ENCODE measurements at regions not wholly inside any gene's neighbourhood (a gene's known extent, or its start where the extent isn't known, plus 50 kb on each side); places are given as distances from the start of the nearest gene placed in this dataset.
"Not testable (repeated sequence)": the region's sequence is repeated elsewhere in the genome, so short reads cannot be mapped to it uniquely, and the experiment has no call there.

DNA sequence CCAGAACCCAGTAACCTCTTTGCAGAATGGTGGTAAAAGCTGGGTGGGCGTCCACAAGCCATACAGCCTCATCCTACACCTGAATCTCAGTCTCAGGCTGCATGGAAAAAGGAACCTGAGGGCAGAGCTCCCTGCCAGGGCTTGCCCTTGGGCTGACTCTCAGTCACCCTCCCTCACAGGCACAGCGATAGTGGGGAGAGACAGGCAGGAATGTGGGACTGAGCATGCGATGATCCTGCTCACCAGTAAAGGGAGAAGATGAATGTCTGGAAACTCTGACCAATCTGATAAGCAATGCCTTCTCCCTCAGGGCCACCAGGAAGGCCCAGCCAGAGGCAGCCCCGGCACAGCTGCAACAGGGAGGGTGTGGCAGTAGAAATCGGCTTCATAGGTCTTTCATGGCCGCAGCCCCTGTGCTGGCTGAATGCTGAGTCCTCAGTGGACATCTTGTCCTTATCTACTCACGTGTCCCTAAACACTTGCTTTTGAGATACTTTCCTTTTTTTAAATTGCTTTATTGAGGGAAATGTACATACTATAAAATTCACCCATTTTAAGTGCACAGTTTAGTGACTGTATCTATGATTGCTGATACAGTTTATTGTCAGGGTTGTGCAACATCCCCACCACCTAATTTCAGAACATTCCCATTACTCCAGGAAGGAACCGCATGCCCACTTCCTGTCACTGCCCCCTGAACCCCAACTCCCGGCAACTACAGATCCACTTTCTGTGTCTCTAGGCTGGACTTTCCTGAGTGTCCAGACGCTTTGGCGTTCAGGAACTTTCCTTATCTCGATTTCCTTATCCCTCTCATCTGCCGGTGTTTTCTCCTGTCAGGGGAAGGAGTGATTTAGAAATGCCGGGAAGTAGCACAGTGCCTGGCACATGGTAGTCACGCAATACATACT lies 258.1 kb downstream of the PCNX1 start:
- DNase-seq: no peak

DNA sequence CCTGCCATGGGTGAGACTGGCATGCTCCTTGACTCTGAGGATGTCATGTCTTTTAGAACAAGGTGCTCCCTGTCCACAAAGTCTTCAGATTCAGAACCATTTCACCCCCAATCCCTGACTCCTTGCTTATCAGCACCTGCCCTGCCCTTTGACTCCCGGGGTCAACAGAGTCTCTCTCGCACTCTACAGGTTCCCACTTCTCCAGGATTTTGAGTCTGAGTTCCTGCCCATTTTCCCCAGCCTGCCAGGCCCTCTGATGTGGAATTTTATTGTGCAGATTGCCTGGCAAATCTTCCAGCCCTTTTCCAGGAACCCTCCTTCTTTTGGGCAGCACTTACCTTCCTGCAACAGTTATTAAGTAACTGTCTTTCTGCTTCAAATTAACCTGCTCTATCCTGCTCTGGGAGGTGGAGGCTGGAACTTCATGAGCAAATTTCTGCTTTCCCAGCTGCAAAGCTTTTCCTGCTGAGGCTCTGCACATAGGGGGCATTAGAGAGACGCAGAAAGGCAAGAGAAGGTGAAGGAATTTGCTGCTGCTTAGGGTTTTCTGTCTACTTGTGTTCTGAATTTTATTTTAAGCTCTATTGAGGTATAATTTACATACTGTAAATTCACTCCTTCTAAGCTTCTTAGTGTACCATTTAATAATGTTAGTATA lies 259.1 kb downstream of the PCNX1 start:
- DNase-seq: peak; percentile 84 to 87

DNA sequence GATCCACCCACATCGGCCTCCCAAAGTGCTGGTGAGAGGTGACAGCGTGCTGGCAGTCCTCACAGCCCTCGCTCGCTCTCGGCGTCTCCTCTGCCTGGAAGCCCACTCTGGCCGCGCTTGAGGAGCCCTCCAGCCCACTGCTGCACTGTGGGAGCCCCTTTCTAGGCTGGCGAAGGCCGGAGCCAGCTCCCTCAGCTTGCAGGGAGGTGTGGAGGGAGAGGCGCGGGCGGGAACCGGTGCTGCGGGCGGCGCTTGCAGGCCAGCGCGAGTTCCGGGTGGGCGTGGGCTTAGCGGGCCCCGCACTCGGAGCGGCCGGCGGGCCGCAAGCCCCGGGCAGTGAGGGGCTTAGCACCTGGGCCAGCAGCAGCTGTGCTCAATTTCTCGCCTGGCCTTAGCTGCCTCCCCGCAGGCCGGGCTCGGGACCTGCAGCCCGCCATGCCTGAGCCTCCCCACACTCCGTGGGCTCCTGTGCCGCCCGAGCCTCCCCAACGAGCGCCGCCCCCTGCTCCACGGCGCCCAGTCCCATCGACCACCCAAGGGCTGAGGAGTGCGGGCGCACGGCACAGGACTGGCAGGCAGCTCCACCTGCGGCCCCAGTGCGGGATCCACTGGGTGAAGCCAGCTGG lies 260.2 kb downstream of the PCNX1 start:
- not testable (repeated sequence) for DNase-seq

DNA sequence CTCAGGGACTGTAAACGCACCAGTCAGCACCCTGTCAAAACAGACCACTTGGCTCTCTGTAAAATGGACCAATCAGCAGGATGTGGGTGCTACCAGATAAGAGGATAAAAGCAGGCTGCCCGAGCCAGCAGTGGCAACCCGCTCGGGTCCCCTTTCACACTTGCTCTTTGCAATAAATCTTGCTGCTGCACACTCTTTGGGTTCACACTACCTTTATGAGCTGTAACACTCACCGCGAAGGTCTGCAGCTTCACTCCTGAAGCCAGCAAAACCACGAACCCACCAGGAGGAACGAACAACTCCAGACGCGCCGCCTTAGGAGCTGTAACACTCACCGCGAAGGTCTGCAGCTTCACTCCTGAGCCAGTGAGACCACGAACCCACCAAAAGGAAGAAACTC lies 260.9 kb downstream of the PCNX1 start:
- DNase-seq: not testable (repeated sequence)

DNA sequence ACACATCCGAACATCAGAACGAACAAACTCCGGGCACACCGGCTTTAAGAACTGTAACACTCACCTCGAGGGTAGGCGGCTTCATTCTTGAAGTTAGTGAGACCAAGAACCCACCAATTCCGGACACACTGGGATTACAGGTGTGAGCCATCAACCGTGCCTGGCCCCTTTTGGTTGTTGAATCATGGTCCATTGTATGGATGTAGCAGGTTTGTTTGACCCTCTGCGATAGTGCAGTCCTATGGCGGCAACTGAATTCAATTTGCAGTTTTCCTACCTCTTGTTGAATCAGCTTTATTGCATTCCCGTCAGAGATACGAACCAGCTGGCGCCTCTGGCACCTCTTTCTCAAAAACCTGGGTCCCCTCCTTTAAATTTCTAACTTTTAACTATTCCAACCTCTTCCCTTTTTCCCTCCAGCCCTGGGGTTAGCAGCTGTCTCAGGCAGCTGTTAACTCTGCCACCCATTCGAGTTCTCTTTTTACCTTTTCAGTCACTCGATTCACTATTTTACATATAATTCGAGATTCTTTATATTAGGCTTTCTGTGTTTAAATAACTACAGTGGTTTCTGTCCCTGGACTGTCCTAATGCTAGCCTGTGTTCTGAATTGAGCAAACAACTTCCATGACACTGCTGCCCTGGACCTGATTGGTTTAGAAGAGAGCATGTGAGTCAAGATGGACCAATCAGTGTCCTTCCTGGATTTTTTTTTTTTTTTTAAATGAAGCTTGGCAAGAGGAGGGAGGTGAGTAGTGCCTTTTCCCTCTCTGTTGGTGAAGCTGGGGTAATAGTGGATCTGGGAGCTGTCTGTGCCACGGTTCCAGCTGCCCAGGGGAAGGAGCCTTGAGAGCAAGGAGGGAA lies 261.5 kb downstream of the PCNX1 start:
- peak; percentile 27 to 28 for DNase-seq

DNA sequence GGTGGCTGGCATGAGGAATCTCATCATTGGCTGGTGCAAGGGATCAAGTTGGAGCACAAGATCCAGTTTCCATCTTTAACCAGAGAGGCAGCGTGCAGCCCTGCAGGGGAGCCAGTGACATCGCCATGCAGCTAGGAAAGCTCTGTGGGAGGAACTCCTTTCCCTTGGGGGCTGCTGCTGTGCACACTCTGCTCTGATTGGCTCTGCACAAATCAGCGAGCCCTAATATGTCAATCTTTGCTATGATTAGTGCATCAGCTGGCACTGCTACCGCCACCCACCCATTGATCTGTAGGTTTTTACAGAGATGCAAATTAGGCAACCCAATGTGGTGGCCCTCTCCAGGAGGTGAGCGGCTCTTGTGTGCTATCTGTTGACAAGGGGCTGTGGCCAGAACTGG lies 262.6 kb downstream of the PCNX1 start:
- no peak for DNase-seq

DNA sequence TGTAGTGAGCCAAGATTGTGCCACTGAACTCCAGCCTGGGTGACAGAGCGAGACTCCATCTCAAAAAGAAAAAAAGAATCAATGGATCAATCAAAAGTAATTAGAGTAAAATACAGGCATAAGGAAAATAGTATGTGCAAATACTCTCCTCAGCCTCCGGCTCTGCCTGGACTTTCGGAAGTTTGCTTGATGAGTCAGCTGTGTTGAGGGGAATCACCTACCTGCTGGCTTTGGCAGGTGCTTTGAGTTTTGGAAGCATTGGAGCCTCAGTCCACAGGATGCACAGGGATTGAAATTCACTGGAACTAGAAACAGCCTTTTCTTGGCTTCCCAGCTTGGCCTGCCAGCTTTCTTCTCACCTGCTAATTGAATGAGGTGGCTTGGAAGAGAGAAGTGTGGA lies 268.2 kb downstream of the PCNX1 start:
- DNase-seq: no peak

DNA sequence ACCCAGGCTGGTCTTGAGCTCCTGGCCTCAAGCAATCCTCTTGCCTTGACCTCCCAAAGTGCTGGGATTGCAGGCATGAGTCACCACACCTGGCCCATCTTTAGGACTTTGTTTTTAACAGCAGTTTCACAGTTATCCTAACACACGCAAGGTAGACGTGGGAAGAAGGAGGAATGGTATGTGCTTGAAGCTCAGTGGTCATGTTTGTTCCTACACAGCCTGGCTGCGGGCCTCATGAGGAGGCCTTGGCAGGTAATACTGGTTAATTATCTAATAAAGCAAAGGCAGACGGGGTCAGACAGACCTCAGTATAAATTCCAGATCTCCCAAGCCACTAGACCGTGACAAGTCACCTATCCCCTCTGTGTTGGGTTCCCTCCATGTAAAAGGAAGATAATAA lies 271.8 kb downstream of the PCNX1 start:
- DNase-seq: no peak

DNA sequence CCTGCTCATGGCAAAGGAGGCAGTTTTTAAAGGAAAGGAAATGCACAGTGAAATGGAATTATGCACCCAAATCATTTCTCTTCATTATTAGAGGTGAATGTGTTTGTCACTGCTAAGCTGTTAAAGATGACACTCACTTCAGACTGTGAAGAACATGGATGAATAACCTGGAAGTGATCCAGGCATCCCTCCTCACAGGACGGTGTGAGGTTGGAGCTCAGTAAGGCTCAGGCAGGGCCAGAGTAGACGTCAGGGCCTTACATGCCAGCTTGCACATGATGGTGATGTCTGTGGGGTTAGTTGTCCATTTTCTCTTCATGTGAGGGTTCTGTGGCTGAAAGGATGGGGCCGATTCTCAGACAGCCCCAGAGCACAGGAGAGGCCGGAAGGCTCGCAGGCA lies 273.1 kb downstream of the PCNX1 start:
- DNase-seq: no peak

DNA sequence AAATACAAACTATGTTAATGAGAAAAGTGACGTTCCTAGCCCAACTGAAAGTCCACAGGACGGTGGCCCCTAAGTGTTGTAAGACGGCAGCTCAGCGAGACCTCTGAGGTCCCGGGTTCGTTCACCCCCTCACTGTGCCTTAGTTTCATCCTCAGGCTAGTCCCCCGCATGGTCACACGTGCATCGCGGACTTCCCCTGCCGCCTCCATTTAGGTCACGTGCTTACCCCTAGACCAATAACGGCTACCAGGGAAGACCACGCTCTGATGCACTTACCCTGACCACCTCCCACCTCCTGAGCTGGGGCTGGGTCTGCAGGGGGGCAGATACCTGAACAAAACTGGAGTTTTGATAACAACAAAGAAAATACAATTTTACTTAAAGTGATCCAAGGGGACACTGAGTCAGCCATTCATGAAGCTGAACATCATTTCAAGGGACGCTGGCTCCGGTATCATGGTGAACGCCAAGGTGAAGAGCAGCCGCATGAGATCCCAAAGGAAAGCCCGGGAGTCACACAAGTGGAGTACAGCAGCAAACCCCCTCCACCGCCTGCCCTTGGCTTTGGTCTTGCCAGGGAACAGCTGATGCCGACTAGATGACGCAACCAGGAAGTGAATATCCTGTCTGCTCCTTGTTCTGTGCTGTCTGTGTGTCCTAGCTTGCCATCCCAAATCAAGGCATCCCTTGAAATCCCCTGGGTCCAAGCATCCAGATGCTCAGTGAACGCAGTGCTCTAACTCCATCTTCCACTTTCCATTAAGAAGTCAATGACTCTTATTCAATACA lies 274.1 kb downstream of the PCNX1 start:
- DNase-seq: no peak

DNA sequence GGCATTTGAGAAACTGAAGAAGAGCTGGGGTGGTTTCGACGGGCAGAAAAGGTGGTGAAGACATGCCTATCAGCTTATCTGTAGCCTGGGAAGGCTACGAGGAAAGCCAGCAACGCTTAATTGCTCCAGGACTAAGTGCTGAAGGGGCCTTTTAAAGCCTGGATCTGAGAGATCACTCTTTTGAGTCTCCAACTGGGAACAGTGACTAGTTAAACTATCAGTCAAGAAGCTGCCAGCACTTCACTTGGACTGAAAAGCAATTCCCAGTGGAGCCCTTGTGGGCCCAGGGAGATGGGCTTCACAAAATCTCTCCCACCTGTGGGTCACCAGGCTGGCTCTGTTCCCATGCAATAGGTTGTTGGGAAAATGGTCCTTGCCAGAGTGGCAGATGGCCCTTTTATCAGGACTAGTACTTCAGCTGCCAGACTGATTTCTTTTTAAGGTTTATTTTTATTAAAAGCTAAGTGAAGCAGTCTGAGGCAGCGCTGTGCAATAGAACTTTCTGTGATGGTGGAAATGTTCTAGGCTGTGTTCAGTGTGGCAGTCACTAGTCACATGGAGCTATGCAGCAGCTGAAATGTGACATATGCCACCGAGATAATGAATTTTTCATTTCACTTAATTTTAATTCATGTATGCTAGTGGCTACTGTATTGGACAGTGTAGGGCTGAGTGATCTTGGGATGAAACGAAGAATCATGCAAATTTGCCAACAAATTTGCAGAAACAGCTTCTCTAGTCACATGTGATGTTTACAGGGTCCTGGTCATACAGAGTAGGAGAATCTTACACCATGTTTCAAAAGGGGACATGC lies 276.8 kb downstream of the PCNX1 start:
- no peak for DNase-seq

DNA sequence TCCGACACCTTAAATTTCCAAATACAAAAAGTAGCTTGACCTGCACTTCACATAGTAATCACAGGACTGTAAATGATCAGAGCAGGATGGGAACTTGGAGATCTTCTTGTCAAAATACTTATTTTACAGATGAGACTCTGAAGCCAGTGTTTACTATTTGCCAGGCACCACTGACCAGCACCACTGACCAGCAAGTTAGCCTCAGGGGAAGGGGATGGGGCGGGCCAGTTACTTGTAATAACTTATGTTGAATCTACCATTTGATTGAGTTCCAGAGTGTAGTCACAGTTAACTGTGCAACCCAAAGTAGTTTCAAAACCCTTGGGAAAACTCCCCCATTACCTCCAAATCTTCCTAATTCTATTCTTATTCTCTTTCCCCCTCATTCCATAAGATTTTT lies 278.4 kb downstream of the PCNX1 start:
- DNase-seq: no peak

DNA sequence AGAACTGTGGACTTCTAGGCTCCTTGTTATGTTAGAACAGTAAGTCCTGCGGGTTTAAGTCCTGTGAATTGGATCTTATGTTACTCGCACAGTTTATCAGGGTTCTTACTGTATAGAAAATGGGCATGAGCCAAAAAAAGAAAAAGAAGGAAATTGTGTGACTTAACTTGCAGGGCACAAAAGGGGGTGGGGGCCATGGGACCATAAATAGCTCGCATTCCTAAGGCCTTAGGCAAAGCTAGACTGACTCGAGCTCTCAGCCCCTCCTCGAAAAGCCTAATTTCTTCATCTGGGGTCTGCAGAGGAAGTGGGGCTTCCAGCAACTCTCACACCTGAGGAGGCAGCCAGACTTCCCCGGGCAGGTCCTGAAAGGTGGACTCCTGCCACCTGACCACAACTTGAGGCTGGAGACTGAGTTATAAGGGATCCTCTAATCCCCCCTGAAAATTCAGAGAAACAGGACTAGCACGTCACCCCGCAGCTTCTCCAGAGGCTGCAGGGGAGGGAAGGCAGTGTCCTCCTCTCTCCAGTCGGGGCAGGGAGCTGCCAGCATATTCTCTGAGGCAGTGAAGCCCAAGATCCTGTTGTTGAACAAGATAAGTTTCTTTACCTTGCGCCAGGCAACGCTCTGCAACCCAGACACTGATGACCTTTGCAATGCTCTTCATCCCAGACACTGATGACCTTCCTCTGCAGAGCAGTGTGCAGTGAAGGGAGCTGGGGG lies 280.5 kb downstream of the PCNX1 start:
- DNase-seq: no peak

DNA sequence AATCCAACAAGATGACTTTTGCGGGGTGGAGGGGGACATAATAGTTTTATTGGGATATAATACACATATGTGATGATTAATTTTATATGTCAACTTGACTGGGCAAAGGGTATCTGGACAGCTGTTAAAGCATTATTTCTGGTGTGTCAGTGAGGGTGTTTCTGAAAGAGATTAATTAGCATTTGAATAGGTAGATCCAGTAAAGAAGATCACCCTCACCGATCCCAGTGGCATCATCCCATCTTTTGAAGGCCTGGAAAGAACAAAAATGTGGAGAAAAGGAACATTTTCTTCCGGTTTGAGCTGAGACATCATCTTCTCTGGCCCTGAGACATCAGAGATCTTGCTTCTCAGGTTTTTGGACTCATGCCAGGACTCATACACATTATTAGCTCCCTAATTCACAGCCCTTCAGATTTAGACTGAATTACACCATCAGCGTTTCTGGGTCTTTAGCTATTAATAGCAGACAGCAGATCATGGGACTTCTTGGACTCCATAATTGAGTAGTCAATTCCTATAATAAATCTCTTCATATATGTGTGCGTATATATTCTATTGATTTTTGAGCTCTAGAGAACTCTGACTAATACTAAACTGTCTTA lies 283.6 kb downstream of the PCNX1 start:
- DNase-seq: no peak

DNA sequence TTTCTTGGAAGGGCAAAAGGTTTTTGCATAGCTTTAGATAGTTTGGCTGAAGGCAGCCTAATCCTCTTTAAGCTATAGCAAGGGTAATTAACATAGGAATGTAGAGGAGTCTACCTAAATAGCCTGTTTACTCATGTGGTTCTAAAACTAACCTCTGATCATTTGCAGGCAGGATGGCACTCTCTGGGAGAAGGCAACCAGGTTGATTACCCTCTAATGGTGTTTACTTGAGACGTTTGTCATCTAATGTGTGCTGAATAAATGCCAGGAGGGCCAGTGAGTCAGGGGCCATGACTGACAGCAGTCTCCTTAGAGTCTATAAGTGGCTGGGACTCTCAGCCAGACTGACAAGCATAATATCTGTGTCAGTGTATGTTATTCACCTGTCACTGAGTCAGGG lies 286.4 kb downstream of the PCNX1 start:
- no peak for DNase-seq

DNA sequence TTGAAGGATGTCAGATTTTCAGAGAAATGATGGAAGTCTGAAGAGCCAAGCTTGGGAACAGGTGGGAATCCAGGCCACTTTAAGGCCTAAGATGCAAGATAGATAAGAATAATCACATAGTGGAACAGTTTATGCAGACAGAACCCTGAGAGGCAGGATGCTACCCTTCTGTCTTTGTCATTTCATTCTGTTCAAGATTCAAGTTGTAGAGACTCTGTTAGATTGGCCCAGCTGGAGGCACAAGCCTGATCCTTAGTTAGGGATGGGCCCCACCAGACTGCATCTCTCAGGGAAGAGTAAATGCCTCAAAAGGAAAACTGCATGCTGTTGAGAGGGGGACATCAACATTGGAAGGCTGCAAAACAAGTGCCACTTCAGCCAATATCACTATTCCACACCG lies 287.0 kb downstream of the PCNX1 start:
- no peak for DNase-seq

DNA sequence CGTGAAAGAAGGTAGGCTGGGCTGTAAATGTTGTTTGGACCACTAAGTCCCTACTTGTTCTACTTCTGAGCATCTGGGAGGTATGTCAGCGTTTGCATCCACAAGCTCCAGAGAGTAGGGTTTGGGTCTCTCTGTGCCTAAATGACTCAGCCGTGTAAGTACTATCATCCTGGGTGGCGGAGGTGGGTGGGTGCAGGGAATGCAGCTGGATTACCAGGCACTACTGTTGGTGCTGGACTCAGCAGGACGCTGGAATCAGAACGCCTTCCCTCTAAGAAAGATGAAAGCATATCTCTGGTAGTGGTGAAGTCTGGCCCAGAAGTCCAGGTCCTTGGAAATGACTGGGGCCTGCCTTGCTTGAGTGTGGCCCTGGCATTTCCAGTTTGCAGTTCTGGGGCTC lies 289.7 kb downstream of the PCNX1 start:
- DNase-seq: no peak

DNA sequence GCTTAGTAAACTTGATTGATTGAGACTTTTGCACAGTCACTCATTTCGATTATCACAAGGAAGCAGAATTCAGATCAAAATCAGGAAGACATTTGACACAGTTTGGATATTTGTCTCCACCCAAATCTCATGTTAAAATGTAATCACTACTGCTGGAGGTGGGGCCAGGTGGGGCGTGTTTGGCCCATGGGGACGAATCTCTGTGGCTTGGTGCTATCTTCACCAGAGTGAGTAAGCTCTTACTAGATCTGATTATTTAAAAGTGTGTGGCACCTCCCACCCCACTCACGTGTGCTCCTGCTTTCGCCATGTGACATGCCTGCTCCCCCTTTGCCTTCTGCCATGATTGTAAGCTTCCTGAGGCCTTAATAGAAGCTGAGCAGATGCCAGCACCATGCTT lies 291.4 kb downstream of the PCNX1 start:
- DNase-seq: no peak

DNA sequence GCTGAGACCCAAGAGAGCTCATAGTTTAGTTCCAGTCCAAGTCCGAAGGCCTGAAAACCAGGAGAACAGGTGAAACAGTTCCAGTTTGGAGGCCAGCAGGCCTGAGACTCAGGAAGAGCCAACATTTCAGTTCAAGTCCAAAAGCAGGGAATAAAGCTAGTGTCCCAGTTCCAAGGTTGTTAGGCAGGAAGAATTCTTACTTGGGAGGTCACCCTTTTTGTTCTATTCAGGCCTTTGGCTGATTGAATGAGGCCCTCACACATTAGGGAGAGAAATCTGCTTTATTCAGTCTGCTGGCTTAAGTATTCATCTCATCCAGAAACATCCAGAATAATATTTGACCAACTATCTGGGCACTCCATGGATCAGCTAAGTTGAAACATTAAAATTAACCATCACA lies 294.6 kb downstream of the PCNX1 start:
- DNase-seq: no peak

DNA sequence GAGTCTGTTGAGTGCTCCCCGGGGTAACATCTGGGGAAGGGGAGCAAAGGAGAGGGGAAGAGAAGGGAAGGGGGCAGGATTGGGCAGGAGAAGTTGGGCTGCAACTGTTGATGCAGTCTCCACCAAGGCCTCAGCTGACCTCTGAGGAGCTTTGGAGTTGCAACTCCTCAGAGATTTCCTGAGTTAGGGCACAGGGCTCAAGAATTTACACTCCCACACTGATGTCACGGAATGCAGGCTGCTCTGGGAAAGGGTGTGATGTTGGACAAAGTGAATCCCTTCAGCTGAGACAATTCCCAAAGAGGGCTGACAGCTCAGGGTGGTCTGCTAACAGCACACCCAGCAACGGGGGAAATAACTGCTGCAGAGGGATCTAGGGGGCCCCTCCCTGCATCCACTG lies 295.6 kb downstream of the PCNX1 start:
- no peak for DNase-seq
